PFSK-1 (cell line): ENCODE measurements at regions not wholly inside any gene's neighbourhood (a gene's known extent, or its start where the extent isn't known, plus 50 kb on each side); places are given as distances from the start of the nearest gene placed in this dataset.

ENCODE experiments used
- POLR2AphosphoS5 ChIP-seq: IDR thresholded peaks from 2 replicates; pipeline ENCODE4 v1.6.1; 2012; ENCODE audit warnings: low read depth, mild to moderate bottlenecking, control low read depth, low read length, moderate library complexity
- REST ChIP-seq, 2 experiments: IDR thresholded peaks; 2 replicates each; pipeline versions ENCODE4 v1.6.1 to v1.8.0; 2011 to 2012; ENCODE audit warnings: low read depth in 2 of 2, low read length in 2 of 2, control low read depth in 1 of 2, inconsistent platforms in 1 of 2, mild to moderate bottlenecking in 1 of 2, moderate library complexity in 1 of 2; ENCODE audit not compliant: insufficient read depth in 1 of 2
- SIN3A ChIP-seq: IDR thresholded peaks from 2 replicates; pipeline ENCODE4 v1.6.1; 2012; ENCODE audit warnings: mild to moderate bottlenecking, low read length, moderate library complexity, borderline replicate concordance; ENCODE audit not compliant: insufficient read depth
- TAF1 ChIP-seq: IDR thresholded peaks from 2 replicates; pipeline ENCODE4 v1.6.1; 2012; ENCODE audit warnings: low read length, control low read depth, borderline replicate concordance; ENCODE audit not compliant: insufficient read depth

GRCh38 chr2:36060133-36060532 is 295.4 kb upstream of the CRIM1 start:
- TF ChIP-seq POLR2AphosphoS5 (no peak), SIN3A (no peak), TAF1 (no peak), REST (IDR thresholded peaks at IDR 0.05; ENCODE audit: insufficient read depth in 1 of 2, low read depth in 2 of 2, low read length in 2 of 2) (no peak)
